HUES6 (cell line): ENCODE measurements at regions not wholly inside any gene's neighbourhood (a gene's known extent, or its start where the extent isn't known, plus 50 kb on each side); places are given as distances from the start of the nearest gene placed in this dataset.
A peak's percentile ranks its signal among the peaks of the same experiment; 100 is the strongest.
"Not testable (repeated sequence)": the region's sequence is repeated elsewhere in the genome, so short reads cannot be mapped to it uniquely, and the experiment has no call there.

Experiments
- H3K27ac ChIP-seq: 2 replicates; pipeline ENCODE4 v1.7.0; 2013; ENCODE audit warnings: low read depth, mild to moderate bottlenecking, low read length, inconsistent platforms
- H3K27me3 ChIP-seq: 2 replicates; pipeline ENCODE4 v1.6.1; 2013; ENCODE audit warnings: low read length; ENCODE audit not compliant: control insufficient read depth, insufficient read depth
- H3K36me3 ChIP-seq: 2 replicates; pipeline ENCODE4 v1.6.1; 2013; ENCODE audit warnings: low read length; ENCODE audit not compliant: control insufficient read depth, insufficient read depth
- H3K4me1 ChIP-seq: 2 replicates; pipeline ENCODE4 v1.6.1; 2013; ENCODE audit warnings: low read length; ENCODE audit not compliant: control insufficient read depth, insufficient read depth
- H3K4me3 ChIP-seq: 2 replicates; pipeline ENCODE4 v1.5.1; 2013; ENCODE audit warnings: low read depth, low read length
- H3K9ac ChIP-seq: one replicate; pipeline ENCODE4 v1.6.1; 2013; ENCODE audit warnings: mild to moderate bottlenecking, low read length
- H3K9me3 ChIP-seq: 2 replicates; pipeline ENCODE4 v1.6.1; 2013; ENCODE audit warnings: low read depth, low read length; ENCODE audit not compliant: control insufficient read depth, insufficient read depth

- Histone ChIP-seq H3K4me3 (no peak overlapping the region), H3K27me3 (no peaks in the 10 kb centered on the region), H3K9ac (no peak overlapping the region), H3K4me1 (peaks cover 20% of the 10 kb centered on the region), H3K36me3 (no peaks in the 10 kb centered on the region; the same call in 1 of the 2 replicates), H3K27ac (no peak overlapping the region), H3K9me3 (peaks cover 18% of the 10 kb centered on the region)
These were observed 283.5 kb downstream of the RWDD3 start for GRCh38 chr1:95517506-95517905.

GRCh38 chr1:95518310-95518709 lies 284.3 kb downstream of the RWDD3 start:
- Histone ChIP-seq H3K4me1 (peaks cover 20% of the 10 kb centered on the region), H3K4me3 (peak overlapping the region; percentile 21; the same call in 1 of the 2 replicates), H3K9me3 (peaks cover 19% of the 10 kb centered on the region), H3K36me3 (no peaks in the 10 kb centered on the region; the same call in 1 of the 2 replicates), H3K27ac (peak overlapping the region; percentile 84), H3K27me3 (no peaks in the 10 kb centered on the region), H3K9ac (no peak overlapping the region)

- Histone ChIP-seq H3K4me3 (no peak overlapping the region), H3K36me3 (no peaks in the 10 kb centered on the region; the same call in 1 of the 2 replicates), H3K9ac (no peak overlapping the region), H3K27me3 (no peaks in the 10 kb centered on the region), H3K9me3 (peaks cover 40% of the 10 kb centered on the region), H3K27ac (no peak overlapping the region), H3K4me1 (peaks cover 20% of the 10 kb centered on the region)
These were observed 286.4 kb downstream of the RWDD3 start for GRCh38 chr1:95520390-95520789.

- no peaks in the 10 kb centered on the region for H3K27me3 ChIP-seq
- no peaks in the 10 kb centered on the region for H3K36me3 ChIP-seq
- H3K27ac ChIP-seq: no peak overlapping the region
- no peaks in the 10 kb centered on the region for H3K4me1 ChIP-seq
- H3K9me3 ChIP-seq: no peaks in the 10 kb centered on the region
- H3K4me3 ChIP-seq: no peak overlapping the region
- no peak overlapping the region for H3K9ac ChIP-seq
These were observed 298.3 kb downstream of the RWDD3 start for GRCh38 chr1:95532335-95532734.

GRCh38 chr1:95534985-95535384 lies 301.0 kb downstream of the RWDD3 start:
- Histone ChIP-seq H3K27ac (no peak overlapping the region), H3K36me3 (no peaks in the 10 kb centered on the region), H3K4me1 (no peaks in the 10 kb centered on the region), H3K9ac (no peak overlapping the region), H3K4me3 (no peak overlapping the region), H3K9me3 (no peaks in the 10 kb centered on the region), H3K27me3 (no peaks in the 10 kb centered on the region)

GRCh38 chr1:95535614-95536013 lies 301.6 kb downstream of the RWDD3 start:
- Histone ChIP-seq H3K4me3 (no peak overlapping the region), H3K9ac (no peak overlapping the region), H3K9me3 (no peaks in the 10 kb centered on the region), H3K4me1 (no peaks in the 10 kb centered on the region), H3K27ac (no peak overlapping the region), H3K27me3 (no peaks in the 10 kb centered on the region), H3K36me3 (no peaks in the 10 kb centered on the region)

- no peak overlapping the region for H3K9ac ChIP-seq
- H3K36me3 ChIP-seq: no peaks in the 10 kb centered on the region
- no peaks in the 10 kb centered on the region for H3K27me3 ChIP-seq
- no peak overlapping the region for H3K27ac ChIP-seq
- no peaks in the 10 kb centered on the region for H3K4me1 ChIP-seq
- H3K9me3 ChIP-seq: no peaks in the 10 kb centered on the region
- no peak overlapping the region for H3K4me3 ChIP-seq
These were observed 302.5 kb downstream of the RWDD3 start for GRCh38 chr1:95536501-95536900.

GRCh38 chr1:95537176-95537575 lies 303.2 kb downstream of the RWDD3 start:
- H3K36me3 ChIP-seq: no peaks in the 10 kb centered on the region
- H3K9me3 ChIP-seq: no peaks in the 10 kb centered on the region
- no peaks in the 10 kb centered on the region for H3K27me3 ChIP-seq
- no peaks in the 10 kb centered on the region for H3K4me1 ChIP-seq
- H3K4me3 ChIP-seq: no peak overlapping the region
- H3K9ac ChIP-seq: no peak overlapping the region
- no peak overlapping the region for H3K27ac ChIP-seq

GRCh38 chr1:95538242-95538641 lies 304.2 kb downstream of the RWDD3 start:
- H3K4me3 ChIP-seq, H3K36me3 ChIP-seq, H3K9me3 ChIP-seq, H3K27ac ChIP-seq, H3K9ac ChIP-seq, H3K4me1 ChIP-seq, H3K27me3 ChIP-seq: not testable (repeated sequence)

GRCh38 chr1:95542936-95543335 lies 308.9 kb downstream of the RWDD3 start:
- no peak overlapping the region for H3K27ac ChIP-seq
- no peaks in the 10 kb centered on the region for H3K27me3 ChIP-seq
- H3K36me3 ChIP-seq: no peaks in the 10 kb centered on the region
- H3K9me3 ChIP-seq: no peaks in the 10 kb centered on the region
- H3K9ac ChIP-seq: no peak overlapping the region
- H3K4me3 ChIP-seq: no peak overlapping the region
- H3K4me1 ChIP-seq: no peaks in the 10 kb centered on the region

- H3K36me3 ChIP-seq: no peaks in the 10 kb centered on the region
- no peak overlapping the region for H3K4me3 ChIP-seq
- H3K4me1 ChIP-seq: no peaks in the 10 kb centered on the region
- H3K27me3 ChIP-seq: no peaks in the 10 kb centered on the region
- no peak overlapping the region for H3K9ac ChIP-seq
- H3K9me3 ChIP-seq: no peaks in the 10 kb centered on the region
- H3K27ac ChIP-seq: no peak overlapping the region
These were observed 313.0 kb downstream of the RWDD3 start for GRCh38 chr1:95547005-95547404.

- Histone ChIP-seq H3K9me3 (no peaks in the 10 kb centered on the region), H3K9ac (no peak overlapping the region), H3K4me3 (no peak overlapping the region), H3K4me1 (no peaks in the 10 kb centered on the region), H3K27me3 (no peaks in the 10 kb centered on the region), H3K36me3 (no peaks in the 10 kb centered on the region), H3K27ac (no peak overlapping the region)
These were observed 314.2 kb downstream of the RWDD3 start for GRCh38 chr1:95548211-95548610.
